ENCODE measurements at regions not wholly inside any gene's neighbourhood (a gene's known extent, or its start where the extent isn't known, plus 50 kb on each side); places are given as distances from the start of the nearest gene placed in this dataset.

- DNase-seq: no peak
Observed at GRCh38 chr13:59178344-59178743, 985.4 kb downstream of the DIAPH3 start.

- no peak for DNase-seq
Observed at GRCh38 chr13:59182241-59182640, 981.5 kb downstream of the DIAPH3 start.

DNA sequence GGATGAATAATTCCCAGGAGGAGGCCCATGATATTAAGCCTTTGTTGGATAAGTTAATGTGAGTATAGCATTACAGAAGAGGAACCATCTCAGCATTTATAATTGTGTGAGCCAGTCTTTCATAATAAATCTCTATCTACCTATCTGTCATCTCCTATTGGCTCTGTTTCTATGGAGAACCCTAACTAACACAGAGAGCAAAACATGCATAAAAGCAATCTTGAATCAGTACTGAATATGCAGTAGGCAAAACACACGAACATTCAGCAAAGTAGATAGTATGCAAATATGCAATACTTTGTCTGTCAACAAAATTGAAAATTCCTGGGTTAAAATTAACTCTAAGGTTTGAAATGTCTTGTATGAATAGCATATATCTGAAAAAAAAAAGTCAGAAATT lies 966.3 kb downstream of the DIAPH3 start:
- no peak for DNase-seq

GRCh38 chr13:59201841-59202240 lies 961.9 kb downstream of the DIAPH3 start:
- no peak for DNase-seq

DNA sequence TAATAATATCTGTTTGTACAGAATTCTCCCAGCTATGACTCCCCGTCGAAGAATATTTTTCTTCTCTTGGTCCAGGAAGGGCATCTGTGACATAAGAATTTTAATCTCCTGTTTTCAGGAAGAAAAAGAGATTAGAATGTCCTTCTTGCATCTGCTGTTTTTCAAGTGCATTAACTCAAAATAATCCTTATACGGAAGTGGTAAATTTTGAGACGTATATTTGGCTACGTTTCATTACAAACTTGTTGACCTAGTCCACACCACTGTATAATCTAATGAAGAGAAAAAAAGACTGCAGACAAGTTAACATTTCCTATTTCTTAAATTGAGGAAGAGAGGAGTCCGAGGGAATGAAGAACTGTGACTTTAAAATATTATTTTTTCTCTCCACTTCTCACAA lies 959.9 kb downstream of the DIAPH3 start:
- DNase-seq: no peak

- DNase-seq: no peak
Observed at GRCh38 chr13:59205501-59205900, 958.2 kb downstream of the DIAPH3 start.

- no peak for DNase-seq
Observed at GRCh38 chr13:59208405-59209195, 955.1 kb downstream of the DIAPH3 start.

DNA sequence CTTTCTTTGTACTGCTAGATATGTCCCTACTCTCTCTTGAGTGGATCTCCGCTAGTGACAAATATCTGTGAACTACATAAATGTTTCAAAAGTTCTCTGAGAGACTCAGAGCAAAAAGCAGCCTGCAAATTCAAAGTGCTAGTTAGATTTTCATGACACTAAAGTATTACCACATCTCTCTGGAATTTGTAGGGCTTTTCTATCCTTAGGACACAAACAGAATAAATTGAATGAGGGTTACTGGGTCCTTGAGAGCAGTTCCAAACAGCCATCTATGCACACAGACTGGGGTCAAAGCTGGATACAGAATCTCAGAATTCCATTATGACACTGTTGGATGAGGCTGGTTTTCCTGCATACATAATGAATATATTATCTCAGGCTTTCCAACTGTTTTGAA lies 953.2 kb downstream of the DIAPH3 start:
- DNase-seq: no peak

DNA sequence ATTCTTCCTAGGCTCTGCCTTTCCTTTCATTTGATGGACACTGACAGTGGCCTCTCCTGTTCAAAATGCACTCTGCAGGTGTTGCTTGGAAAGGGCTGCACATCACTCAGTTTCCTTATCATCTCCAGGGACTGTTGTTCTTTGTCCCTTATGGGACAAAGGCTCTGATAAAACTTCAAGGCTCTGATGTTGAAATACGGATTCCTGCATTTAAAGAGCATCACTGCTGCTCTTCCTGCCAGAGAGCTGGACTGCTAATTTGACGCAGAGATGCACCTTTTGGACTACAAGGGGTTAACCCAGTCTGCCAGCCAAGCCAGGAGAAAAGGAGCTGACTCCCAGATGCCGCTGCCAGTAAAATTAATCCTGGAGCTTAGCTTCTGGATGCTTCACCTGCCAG lies 952.1 kb downstream of the DIAPH3 start:
- DNase-seq: no peak

DNA sequence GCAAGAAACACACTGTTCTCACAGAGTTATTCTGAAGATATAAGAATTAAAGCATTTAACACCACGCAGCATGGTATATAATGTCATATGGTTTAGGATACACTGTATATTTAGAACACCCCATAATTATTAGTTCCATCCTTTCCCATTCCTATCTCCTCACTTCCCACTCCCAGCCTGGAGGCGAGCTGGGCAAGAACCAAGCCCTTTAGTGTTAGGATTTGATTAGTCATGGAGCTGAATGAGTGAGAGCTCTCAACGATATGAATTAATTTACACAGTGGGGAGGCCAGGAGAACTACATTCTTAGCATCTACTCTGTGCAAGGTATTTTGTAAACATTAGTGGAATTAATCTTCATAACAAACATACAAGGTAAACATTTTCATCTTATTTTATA lies 934.3 kb downstream of the DIAPH3 start:
- no peak for DNase-seq

- DNase-seq: no peak
Observed at GRCh38 chr13:59229861-59230260, 933.9 kb downstream of the DIAPH3 start.

DNA sequence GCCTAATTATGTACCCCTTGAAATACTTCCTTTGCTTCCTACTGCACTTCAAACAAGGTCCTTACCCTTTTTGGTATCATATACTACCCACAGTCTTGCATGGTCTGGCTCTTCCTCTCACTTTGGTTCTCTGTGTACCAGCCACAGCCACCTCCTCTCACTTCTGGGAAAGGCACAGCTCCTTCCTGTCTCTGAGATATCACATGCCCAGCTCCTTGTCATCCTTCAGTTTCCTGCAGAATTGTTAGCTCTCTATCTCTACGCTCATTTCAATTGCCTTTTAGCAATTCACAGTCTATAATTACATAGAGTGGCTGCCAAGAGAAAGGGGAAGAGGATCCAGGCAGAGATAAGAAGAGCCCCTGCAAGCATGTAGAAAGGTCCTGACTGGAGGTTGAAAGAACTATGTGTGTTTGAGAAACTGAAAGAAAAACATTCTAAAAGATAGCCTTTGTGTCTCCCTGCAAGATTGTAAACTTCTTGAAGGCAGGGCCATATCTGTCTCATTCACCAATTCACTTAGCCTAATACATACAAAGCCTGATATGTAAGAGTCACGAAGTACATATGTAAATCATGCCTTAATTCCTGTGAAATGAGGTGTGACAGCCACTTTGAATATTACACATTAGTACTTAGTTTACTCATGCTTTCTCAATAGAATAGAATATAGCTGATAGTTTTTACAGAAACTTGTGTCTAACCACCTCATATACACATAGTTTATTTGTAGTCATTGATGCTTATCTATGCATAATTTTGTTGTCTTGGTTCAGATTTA lies 933.1 kb downstream of the DIAPH3 start:
- DNase-seq: no peak

GRCh38 chr13:59236309-59236919 lies 927.3 kb downstream of the DIAPH3 start:
- DNase-seq: no peak

GRCh38 chr13:59236944-59237343 lies 926.8 kb downstream of the DIAPH3 start:
- no peak for DNase-seq

DNA sequence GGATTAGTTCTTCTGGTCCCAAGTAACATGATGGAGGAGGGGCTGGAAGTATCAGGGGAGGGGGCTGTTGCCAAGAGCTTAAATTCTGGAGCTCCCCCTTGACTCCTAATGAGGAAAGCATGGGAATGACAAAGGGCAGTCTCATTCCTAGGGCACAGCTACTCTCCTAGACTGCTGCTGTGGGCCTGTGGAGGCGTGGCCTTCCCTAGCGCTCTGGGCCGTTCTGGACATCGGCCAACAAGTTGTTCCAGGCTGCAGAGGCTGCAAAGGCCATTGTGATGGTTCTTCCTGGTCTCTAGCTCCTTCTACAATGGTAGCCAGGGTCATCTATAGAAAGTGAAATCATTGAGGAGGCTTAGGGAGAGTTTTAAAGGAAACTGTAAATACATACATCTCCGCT lies 916.6 kb downstream of the DIAPH3 start:
- DNase-seq: no peak

- DNase-seq: no peak
Observed at GRCh38 chr13:59250336-59251189, 913.2 kb downstream of the DIAPH3 start.

DNA sequence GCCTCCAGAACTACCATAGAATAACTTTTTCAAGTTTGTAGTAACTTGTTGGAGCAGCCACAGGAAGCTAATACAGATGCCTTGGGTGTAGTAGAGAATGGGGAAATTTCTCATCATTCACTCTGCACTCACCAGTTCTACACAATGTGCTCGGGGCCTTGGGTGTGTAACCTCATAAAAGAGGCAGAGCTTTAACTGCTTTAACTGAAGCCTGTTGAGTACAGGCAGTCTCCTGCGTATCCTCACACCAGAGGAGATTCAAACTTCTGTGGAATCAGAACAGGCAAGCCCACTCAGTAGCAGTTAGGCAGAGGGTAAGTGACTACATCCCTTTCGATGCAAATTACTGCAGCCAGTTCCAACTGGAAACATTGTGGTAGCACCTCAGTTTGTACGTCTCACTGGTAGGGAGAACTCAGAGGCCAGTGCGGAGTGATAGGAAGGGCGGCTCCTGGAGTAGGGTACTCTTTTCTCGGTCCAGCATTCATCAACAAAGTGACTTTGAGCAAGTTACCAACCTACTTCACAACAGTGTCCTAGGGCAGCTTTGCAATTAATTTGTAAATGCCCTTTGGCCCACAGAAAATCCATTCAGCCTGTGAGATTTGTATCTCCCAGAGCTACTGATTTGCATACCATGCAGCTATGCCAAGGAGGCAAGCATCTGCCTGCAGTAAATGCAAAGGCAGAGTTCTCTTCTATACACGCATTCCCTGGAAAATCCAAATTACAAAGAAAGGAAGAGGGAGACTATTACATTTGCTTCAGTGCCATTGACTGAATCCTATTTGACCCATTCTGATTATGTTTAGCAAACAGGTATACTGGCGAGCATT lies 904.3 kb downstream of the DIAPH3 start:
- no peak for DNase-seq

DNA sequence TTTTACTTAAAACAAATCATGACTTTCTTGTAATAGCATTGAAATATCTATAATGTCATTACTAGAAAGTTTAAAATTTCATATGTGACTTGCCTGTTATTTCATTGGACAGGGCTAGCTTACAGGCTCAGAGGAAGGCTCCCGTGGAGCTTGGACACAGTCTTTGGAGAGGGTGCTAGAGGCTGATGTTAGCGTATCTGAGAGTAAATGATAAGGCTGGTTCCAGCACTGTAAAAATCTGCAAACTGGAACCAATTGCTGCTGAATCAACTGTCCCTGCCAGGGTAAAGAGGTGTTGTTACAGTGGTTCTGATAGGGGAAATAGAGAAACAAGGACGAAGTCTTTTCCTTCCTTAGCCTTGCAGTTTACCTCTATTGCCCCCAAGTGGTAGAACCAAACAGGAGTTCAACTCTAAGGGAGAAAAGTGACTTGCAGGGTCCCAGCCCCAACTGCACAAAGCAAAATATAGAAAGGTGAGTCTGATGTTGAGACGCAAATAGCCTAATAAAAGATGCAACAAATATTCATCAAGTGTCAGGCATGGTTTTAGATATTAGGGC lies 901.7 kb downstream of the DIAPH3 start:
- no peak for DNase-seq

DNA sequence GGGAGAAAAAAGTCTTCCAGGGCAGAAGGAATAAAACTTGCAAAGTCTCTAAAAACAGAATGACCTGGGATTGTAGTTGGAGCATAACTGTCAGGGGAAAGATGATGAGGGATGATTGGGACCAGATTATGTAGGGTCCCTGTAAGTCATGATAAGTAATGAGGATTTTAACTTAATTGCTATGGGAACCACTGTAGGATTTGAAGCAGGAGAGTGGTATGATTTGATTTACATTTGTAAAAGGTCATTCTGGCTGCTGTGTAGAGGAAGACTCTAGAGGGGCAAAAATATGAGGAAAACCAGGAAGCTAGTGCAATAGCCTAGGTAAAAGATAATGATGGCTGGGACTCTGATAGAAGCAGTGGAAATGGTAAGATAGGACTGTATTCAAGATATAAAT lies 900.2 kb downstream of the DIAPH3 start:
- DNase-seq: no peak

DNA sequence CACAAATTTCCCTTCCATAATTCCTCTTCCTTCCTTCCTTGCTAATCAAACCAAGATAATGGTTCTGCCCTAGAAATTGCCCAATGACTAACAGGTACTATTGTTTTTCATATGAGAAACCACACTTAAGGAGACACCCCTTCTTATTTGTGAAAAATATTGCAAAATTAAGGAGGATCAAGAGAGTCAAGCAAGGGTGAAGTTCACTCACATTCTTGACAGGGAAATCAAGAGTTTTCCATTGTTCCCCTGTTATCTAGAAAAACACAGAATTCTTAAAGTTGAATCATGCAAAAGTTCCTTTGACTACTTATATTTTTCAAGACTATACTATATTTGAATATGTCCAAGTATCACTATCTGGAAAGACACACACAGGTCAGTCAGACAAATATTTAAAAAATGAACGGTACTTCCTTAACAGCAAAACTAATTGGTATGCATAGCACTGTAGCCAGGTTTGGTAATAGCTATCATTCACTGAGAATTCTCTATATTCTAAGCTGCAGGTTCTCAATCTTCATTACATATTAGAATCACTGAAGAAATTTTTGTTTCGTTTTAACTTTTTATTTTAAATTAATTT lies 897.2 kb downstream of the DIAPH3 start:
- no peak for DNase-seq

GRCh38 chr13:59269476-59269875 lies 894.3 kb downstream of the DIAPH3 start:
- DNase-seq: no peak

All from NCI-H187 (cell line).